ENCODE measurements at regions not wholly inside any gene's neighbourhood (a gene's known extent, or its start where the extent isn't known, plus 50 kb on each side); places are given as distances from the start of the nearest gene placed in this dataset.
A peak's percentile ranks its signal among the peaks of the same experiment; 100 is the strongest.

DNA sequence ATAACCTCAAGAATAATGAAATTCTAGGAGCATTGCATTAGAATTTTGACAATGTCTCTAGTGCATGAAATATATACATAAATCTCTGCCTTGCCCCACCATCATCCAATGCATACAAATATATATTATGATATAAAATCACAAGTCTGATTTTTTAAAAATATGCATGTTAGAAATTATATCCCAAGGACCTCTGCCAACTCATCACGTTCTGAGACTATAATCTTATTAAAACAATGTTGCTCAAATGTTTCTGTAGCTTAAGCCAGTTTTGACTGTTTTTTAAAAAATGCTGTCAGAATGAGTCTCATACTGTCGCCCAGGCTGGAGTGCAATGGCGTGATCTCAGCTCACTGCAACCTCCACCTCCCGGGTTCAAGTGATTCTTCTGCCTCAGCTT lies 287.0 kb upstream of the SOX4 start:
- Histone ChIP-seq H3K4me1 (ENCODE audit: control insufficient read depth, extremely low read depth, insufficient read depth, low read length) (no peaks in the 10 kb centered on the region), H3K27ac (ENCODE audit: insufficient read depth, low read length) (no peak overlapping the region), H3K9ac (ENCODE audit: insufficient read depth, low read length) (no peak overlapping the region), H4K20me1 (ENCODE audit: control insufficient read depth, extremely low read depth, insufficient read depth, low read length) (no peaks in the 10 kb centered on the region), H2AFZ (ENCODE audit: low read length) (no peak overlapping the region), H3K4me2 (ENCODE audit: extremely low read depth, insufficient read depth, low read length) (no peak overlapping the region), H3K9me3 (ENCODE audit: control insufficient read depth, insufficient read depth, low read depth, low read length) (no peaks in the 10 kb centered on the region), H3K79me2 (ENCODE audit: control insufficient read depth, insufficient read depth, low read length) (no peaks in the 10 kb centered on the region), H3K36me3 (ENCODE audit: control insufficient read depth, insufficient read depth, low read length) (no peaks in the 10 kb centered on the region), H3K4me3 (replicated peaks in 1 of 4; ENCODE audit: control extremely low read depth in 1 of 4, insufficient read depth in 1 of 4, low read depth in 3 of 4, low read length in 4 of 4) (no peak overlapping the region), H3K27me3 (ENCODE audit: control insufficient read depth, insufficient read depth, low read length) (no peaks in the 10 kb centered on the region)
- no peak for DNase-seq (ENCODE audit: low read depth in 2 of 2)
- TF ChIP-seq EZH2 (IDR thresholded peaks at IDR 0.05; ENCODE audit: low read length, missing control alignments), result no peak
- TF ChIP-seq, protein P1, sequence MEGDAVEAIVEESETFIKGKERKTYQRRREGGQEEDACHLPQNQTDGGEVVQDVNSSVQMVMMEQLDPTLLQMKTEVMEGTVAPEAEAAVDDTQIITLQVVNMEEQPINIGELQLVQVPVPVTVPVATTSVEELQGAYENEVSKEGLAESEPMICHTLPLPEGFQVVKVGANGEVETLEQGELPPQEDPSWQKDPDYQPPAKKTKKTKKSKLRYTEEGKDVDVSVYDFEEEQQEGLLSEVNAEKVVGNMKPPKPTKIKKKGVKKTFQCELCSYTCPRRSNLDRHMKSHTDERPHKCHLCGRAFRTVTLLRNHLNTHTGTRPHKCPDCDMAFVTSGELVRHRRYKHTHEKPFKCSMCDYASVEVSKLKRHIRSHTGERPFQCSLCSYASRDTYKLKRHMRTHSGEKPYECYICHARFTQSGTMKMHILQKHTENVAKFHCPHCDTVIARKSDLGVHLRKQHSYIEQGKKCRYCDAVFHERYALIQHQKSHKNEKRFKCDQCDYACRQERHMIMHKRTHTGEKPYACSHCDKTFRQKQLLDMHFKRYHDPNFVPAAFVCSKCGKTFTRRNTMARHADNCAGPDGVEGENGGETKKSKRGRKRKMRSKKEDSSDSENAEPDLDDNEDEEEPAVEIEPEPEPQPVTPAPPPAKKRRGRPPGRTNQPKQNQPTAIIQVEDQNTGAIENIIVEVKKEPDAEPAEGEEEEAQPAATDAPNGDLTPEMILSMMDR (conservative IDR thresholded peaks at IDR 0.05 in 1 of 2, IDR thresholded peaks at IDR 0.05 in 1 of 2; ENCODE audit: low read depth in 1 of 2, low read length in 2 of 2), result no peak

DNA sequence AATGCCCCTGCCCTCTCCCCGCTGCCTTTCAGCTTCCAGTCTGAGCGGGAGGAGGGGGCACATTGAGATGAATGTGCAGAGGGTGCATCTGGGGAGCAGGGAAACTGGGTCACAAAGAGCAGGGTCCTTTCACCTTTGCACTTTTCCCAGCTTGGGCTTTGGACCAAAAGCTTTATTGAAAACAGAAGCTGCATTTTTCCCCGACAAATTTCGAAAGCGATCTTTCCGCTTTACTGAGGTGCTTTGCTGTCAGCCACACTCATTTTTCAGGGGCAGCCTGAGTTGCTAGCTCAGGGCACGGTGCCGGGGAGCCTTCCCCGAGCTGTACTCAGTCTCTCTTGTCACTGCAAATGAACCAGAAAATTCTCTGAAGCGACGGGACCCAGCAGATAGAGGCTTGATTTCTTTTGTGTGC lies 283.7 kb upstream of the SOX4 start:
- Histone ChIP-seq H3K4me3 (replicated peaks in 1 of 4; ENCODE audit: control extremely low read depth in 1 of 4, insufficient read depth in 1 of 4, low read depth in 3 of 4, low read length in 4 of 4) (peak overlapping the region; percentile 8 to 30 (median 25)), H3K9me3 (ENCODE audit: control insufficient read depth, insufficient read depth, low read depth, low read length) (no peaks in the 10 kb centered on the region), H3K79me2 (ENCODE audit: control insufficient read depth, insufficient read depth, low read length) (no peaks in the 10 kb centered on the region), H3K36me3 (ENCODE audit: control insufficient read depth, insufficient read depth, low read length) (no peaks in the 10 kb centered on the region), H3K9ac (ENCODE audit: insufficient read depth, low read length) (no peak overlapping the region), H3K27me3 (ENCODE audit: control insufficient read depth, insufficient read depth, low read length) (no peaks in the 10 kb centered on the region), H4K20me1 (ENCODE audit: control insufficient read depth, extremely low read depth, insufficient read depth, low read length) (no peaks in the 10 kb centered on the region), H3K4me1 (ENCODE audit: control insufficient read depth, extremely low read depth, insufficient read depth, low read length) (no peaks in the 10 kb centered on the region), H2AFZ (ENCODE audit: low read length) (peak overlapping the region; percentile 29), H3K27ac (ENCODE audit: insufficient read depth, low read length) (no peak overlapping the region), H3K4me2 (ENCODE audit: extremely low read depth, insufficient read depth, low read length) (peak overlapping the region; percentile 73)
- TF ChIP-seq EZH2 (IDR thresholded peaks at IDR 0.05; ENCODE audit: low read length, missing control alignments), result no peak
- TF ChIP-seq, protein P1 (conservative IDR thresholded peaks at IDR 0.05 in 1 of 2, IDR thresholded peaks at IDR 0.05 in 1 of 2; ENCODE audit: low read depth in 1 of 2, low read length in 2 of 2), result no peak
- DNase-seq (ENCODE audit: low read depth in 2 of 2), result peak in 1 of 2 donors; percentile 31

DNA sequence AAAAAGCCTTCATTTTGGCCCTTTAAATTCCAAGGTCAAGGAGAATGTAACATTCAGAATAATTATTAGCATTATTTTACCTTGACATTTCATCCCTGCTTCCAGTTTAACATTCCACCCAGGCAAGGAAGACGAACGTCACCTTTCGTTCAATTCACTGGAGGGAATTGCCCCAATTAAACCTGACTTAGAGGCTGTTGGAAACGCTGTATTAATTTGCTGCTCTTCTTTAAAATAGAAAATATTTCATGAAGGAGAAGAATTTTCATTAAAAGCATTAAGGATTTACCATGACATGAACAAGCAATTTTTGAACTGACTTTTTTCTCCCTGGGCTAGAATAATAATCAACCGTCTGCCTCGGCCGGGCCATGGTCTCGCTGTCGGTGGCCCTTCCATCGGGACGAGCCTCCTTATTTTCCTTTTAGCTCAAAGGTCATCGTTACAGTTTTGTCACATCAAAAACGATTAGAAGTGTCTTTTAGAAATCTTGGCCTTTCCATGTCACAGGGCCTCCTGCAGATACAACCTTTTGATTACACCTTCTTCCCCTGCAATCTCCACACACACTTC lies 282.9 kb upstream of the SOX4 start:
- H3K4me1 ChIP-seq (ENCODE audit: control insufficient read depth, extremely low read depth, insufficient read depth, low read length), result no peaks in the 10 kb centered on the region
- H4K20me1 ChIP-seq (ENCODE audit: control insufficient read depth, extremely low read depth, insufficient read depth, low read length), result no peaks in the 10 kb centered on the region
- no peaks in the 10 kb centered on the region for H3K79me2 ChIP-seq (ENCODE audit: control insufficient read depth, insufficient read depth, low read length)
- TF ChIP-seq EZH2 (IDR thresholded peaks at IDR 0.05; ENCODE audit: low read length, missing control alignments), result no peak
- TF ChIP-seq, protein P1 (conservative IDR thresholded peaks at IDR 0.05 in 1 of 2, IDR thresholded peaks at IDR 0.05 in 1 of 2; ENCODE audit: low read depth in 1 of 2, low read length in 2 of 2), result no peak
- H3K27me3 ChIP-seq (ENCODE audit: control insufficient read depth, insufficient read depth, low read length), result no peaks in the 10 kb centered on the region
- no peak overlapping the region for H3K4me2 ChIP-seq (ENCODE audit: extremely low read depth, insufficient read depth, low read length)
- no peak overlapping the region for H3K4me3 ChIP-seq (replicated peaks in 1 of 4; ENCODE audit: control extremely low read depth in 1 of 4, insufficient read depth in 1 of 4, low read depth in 3 of 4, low read length in 4 of 4)
- no peak overlapping the region for H3K9ac ChIP-seq (ENCODE audit: insufficient read depth, low read length)
- no peak overlapping the region for H3K27ac ChIP-seq (ENCODE audit: insufficient read depth, low read length)
- no peaks in the 10 kb centered on the region for H3K9me3 ChIP-seq (ENCODE audit: control insufficient read depth, insufficient read depth, low read depth, low read length)
- no peak overlapping the region for H2AFZ ChIP-seq (ENCODE audit: low read length)
- DNase-seq (ENCODE audit: low read depth in 2 of 2), result no peak
- H3K36me3 ChIP-seq (ENCODE audit: control insufficient read depth, insufficient read depth, low read length), result no peaks in the 10 kb centered on the region

Measured in fibroblast of lung (primary cell).